ENCODE measurements at regions not wholly inside any gene's neighbourhood (a gene's known extent, or its start where the extent isn't known, plus 50 kb on each side); places are given as distances from the start of the nearest gene placed in this dataset.
A peak's percentile ranks its signal among the peaks of the same experiment; 100 is the strongest.
"Not testable (repeated sequence)": the region's sequence is repeated elsewhere in the genome, so short reads cannot be mapped to it uniquely, and the experiment has no call there.

DNA sequence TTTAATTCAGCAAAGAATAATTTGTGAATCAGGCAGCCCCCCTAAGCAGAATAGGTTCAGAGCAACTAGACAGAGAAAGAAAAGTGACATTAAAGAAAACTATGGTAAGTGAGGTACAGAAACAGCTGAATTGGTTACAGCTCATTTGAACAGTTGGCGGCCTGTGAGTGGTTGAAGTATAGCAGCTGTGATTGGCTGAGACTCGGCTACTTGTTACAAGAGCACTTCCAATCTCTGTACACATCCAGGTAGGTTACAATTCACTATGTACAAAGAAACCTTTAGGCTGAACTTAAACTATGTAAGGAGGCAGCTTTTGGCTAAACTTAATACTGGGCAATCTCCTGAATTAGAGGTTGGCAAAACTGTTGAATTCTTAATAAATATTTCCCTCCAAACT, 171.1 kb upstream of the LHX8 start:
- ATAC-seq (ENCODE audit: low FRiP score): no peak
- no peak for DNase-seq (ENCODE audit: low spot score)
- no peak for TF ChIP-seq CTCF (IDR thresholded peaks at IDR 0.05)

GRCh38 chr1:74964508-74965102, 169.6 kb upstream of the LHX8 start:
- no peak for TF ChIP-seq CTCF (IDR thresholded peaks at IDR 0.05)
- ATAC-seq (ENCODE audit: low FRiP score): no peak

DNA sequence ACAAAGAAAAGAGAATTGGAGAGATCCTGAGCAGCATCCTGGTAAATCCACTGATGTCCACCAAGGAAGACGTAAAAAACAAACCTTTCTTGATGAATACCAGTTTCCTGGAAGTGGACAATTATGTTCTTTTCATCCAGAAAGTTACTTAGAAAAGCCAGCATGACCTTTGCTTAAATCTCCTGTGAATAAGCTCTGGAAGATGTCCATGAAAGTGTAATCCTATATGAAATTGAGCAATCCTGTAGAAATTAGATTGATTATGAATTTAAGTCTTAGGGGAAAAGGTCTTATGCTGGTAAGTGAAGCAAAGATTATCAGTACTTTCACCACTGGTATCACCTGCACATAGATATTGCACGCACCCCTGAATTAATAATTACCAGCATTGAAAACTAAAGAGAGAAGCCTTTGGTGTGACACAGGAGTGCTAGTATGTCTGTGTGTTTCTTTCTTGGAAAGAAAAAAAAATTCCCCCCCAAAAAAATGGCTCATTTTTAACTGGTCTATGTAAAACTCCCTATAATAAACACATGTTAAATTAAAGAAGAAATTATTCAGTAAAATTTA, 164.5 kb upstream of the LHX8 start:
- ATAC-seq (ENCODE audit: low FRiP score) (no peak), DNase-seq (ENCODE audit: low spot score) (no peak)
- TF ChIP-seq CTCF (IDR thresholded peaks at IDR 0.05): no peak

More at GRCh38 chr1:74964508-74965102, 169.6 kb upstream of the LHX8 start:
- peak; percentile 28 for DNase-seq (ENCODE audit: low spot score)

GRCh38 chr1:74971982-74972381, 162.2 kb upstream of the LHX8 start:
- DNase-seq (ENCODE audit: low spot score) (no peak), ATAC-seq (ENCODE audit: low FRiP score) (no peak)
- TF ChIP-seq CTCF (IDR thresholded peaks at IDR 0.05): no peak

GRCh38 chr1:74976491-74976890, 157.7 kb upstream of the LHX8 start:
- TF ChIP-seq CTCF (IDR thresholded peaks at IDR 0.05): no peak

GRCh38 chr1:74992448-74992847, 141.7 kb upstream of the LHX8 start:
- not testable (repeated sequence) for ATAC-seq (ENCODE audit: low FRiP score); DNase-seq (ENCODE audit: low spot score)

More at GRCh38 chr1:74976491-74976890, 157.7 kb upstream of the LHX8 start:
- ATAC-seq (ENCODE audit: low FRiP score): no peak
- no peak for DNase-seq (ENCODE audit: low spot score)

GRCh38 chr1:74995821-74996220, 138.4 kb upstream of the LHX8 start:
- ATAC-seq (ENCODE audit: low FRiP score): no peak
- no peak for DNase-seq (ENCODE audit: low spot score)
- no peak for TF ChIP-seq CTCF (IDR thresholded peaks at IDR 0.05)

Measured in omental fat pad (tissue), 3 donors.